ENCODE measurements at regions not wholly inside any gene's neighbourhood (a gene's known extent, or its start where the extent isn't known, plus 50 kb on each side); places are given as distances from the start of the nearest gene placed in this dataset.

- TF ChIP-seq CTCF (conservative IDR thresholded peaks at IDR 0.05; ENCODE audit: low read length) (no peak), EZH2phosphoT487 (IDR thresholded peaks at IDR 0.05; ENCODE audit: borderline replicate concordance) (no peak)
Measured at GRCh38 chr7:46916581-46916980, 665.3 kb downstream of the TNS3 start.
